Aorta (tissue), 5 donors: ENCODE measurements at regions not wholly inside any gene's neighbourhood (a gene's known extent, or its start where the extent isn't known, plus 50 kb on each side); places are given as distances from the start of the nearest gene placed in this dataset.
"Not testable (repeated sequence)": the region's sequence is repeated elsewhere in the genome, so short reads cannot be mapped to it uniquely, and the experiment has no call there.

Experiments used
- ATAC-seq: fragments of 200-7000 bp; cut with Tn5 transposase; one replicate; pipeline ENCODE4 v1.9.1; 2022; ENCODE audit warnings: moderate library complexity; ENCODE audit not compliant: low FRiP score
- DNase-seq, 2 donors: peaks; one replicate each; pipeline ENCODE4 v3.0.0-alpha.2; 2020
- H3K27ac ChIP-seq, 2 donors: one replicate each; pipeline ENCODE4 v1.5.1; 2013; ENCODE audit warnings: low read length in 2 of 2, mild to moderate bottlenecking in 2 of 2, moderate library complexity in 2 of 2, control low read depth in 1 of 2, inconsistent platforms in 1 of 2, low read depth in 1 of 2
- H3K27me3 ChIP-seq, 2 donors: one replicate each; pipeline ENCODE4 v1.6.1; 2013; ENCODE audit warnings: control low read depth in 1 of 2, low read length in 1 of 2, mild to moderate bottlenecking in 1 of 2, moderate library complexity in 1 of 2; ENCODE audit not compliant: insufficient read depth in 2 of 2, control insufficient read depth in 1 of 2
- H3K36me3 ChIP-seq, 2 donors: one replicate each; pipeline ENCODE4 v1.6.1; 2013; ENCODE audit warnings: control low read depth in 1 of 2, low read length in 1 of 2, mild to moderate bottlenecking in 1 of 2; ENCODE audit not compliant: insufficient read depth in 2 of 2, control insufficient read depth in 1 of 2
- H3K4me1 ChIP-seq, 2 donors: one replicate each; pipeline ENCODE4 v1.6.1; 2013; ENCODE audit warnings: low read length in 2 of 2, control low read depth in 1 of 2, mild to moderate bottlenecking in 1 of 2, moderate library complexity in 1 of 2; ENCODE audit not compliant: insufficient read depth in 2 of 2, control insufficient read depth in 1 of 2
- H3K4me3 ChIP-seq, 2 donors: one replicate each; pipeline ENCODE4 v1.5.1; 2013; ENCODE audit warnings: low read length in 2 of 2, control low read depth in 1 of 2, mild to moderate bottlenecking in 1 of 2
- H3K9me3 ChIP-seq: one replicate; pipeline ENCODE4 v1.6.1; 2013; ENCODE audit warnings: mild to moderate bottlenecking, low read length; ENCODE audit not compliant: control insufficient read depth
- WGBS, 2 donors: extraction: QIAGEN DNeasy Blood & Tissue Kit; methylation state at CpG; one replicate each; pipeline ENCODE4 v1.1.7; 2013; 5-methylcytosine and 5-hydroxymethylcytosine counted together
- intact Hi-C, 2 donors: fragments of 100-400 bp; cut with DNase I; formaldehyde crosslinking; loops; one replicate each; pipeline versions ENCODE4 v1.14.2 to v1.15.0; 2022
- donor health status: healthy with polysubstance abuse.
- donor health status: Bipolar disorder and iron deficiency.
- donor health status: DM: no; HTN: no; CAD: no.
- donor health status: DM: no; HTN: no; CAD: no.
- donor health status: DM: yes; HTN: yes; CAD: no.

- 74 to 80% methylated on average over 5 of the region's 5 CpGs for WGBS, 2 donors
- ATAC-seq (no peak), DNase-seq (no peak)
- no peak overlapping the region for H3K4me3 ChIP-seq
- no peak overlapping the region for H3K27ac ChIP-seq
- no peaks in the 10 kb centered on the region for H3K4me1 ChIP-seq
- H3K27me3 ChIP-seq, result no peaks in the 10 kb centered on the region
- H3K9me3 ChIP-seq, result no peaks in the 10 kb centered on the region
- no peaks in the 10 kb centered on the region for H3K36me3 ChIP-seq
- intact Hi-C loops, result no loop called here
These were observed 818.0 kb upstream of the GOT2 start for GRCh38 chr16:59552164-59552563.

- Histone ChIP-seq H3K27ac (no peak overlapping the region), H3K4me1 (no peaks in the 10 kb centered on the region), H3K4me3 (no peak overlapping the region), H3K36me3 (no peaks in the 10 kb centered on the region), H3K27me3 (no peaks in the 10 kb centered on the region), H3K9me3 (no peaks in the 10 kb centered on the region)
- no peak for ATAC-seq
- intact Hi-C loops, result no loop called here
- 19 to 31% methylated on average over 1 of the region's 1 CpG for WGBS, 2 donors
- no peak for DNase-seq
These were observed 811.6 kb upstream of the GOT2 start for GRCh38 chr16:59545721-59546120.

- WGBS, 2 donors, result 64% methylated on average over 4 of the region's 4 CpGs
- H3K27me3 ChIP-seq, result no peaks in the 10 kb centered on the region
- intact Hi-C loops, result no loop called here
These were observed 809.5 kb upstream of the GOT2 start for GRCh38 chr16:59543641-59544040.

GRCh38 chr16:59540621-59541020, 806.5 kb upstream of the GOT2 start:
- DNase-seq, result no peak
- no peaks in the 10 kb centered on the region for H3K27me3 ChIP-seq
- ATAC-seq, result peak; percentile 33
- intact Hi-C loops, result no loop called here
- H3K27ac ChIP-seq, result no peak overlapping the region
- H3K9me3 ChIP-seq, result no peaks in the 10 kb centered on the region
- H3K36me3 ChIP-seq, result no peaks in the 10 kb centered on the region
- no peak overlapping the region for H3K4me3 ChIP-seq
- H3K4me1 ChIP-seq, result no peaks in the 10 kb centered on the region
- 80 to 82% methylated on average over 8 of the region's 8 CpGs for WGBS, 2 donors

More at GRCh38 chr16:59543641-59544040, 809.5 kb upstream of the GOT2 start:
- Histone ChIP-seq H3K4me3 (no peak overlapping the region), H3K36me3 (no peaks in the 10 kb centered on the region), H3K9me3 (no peaks in the 10 kb centered on the region), H3K4me1 (no peaks in the 10 kb centered on the region), H3K27ac (no peak overlapping the region)
- DNase-seq, result no peak
- ATAC-seq, result no peak

- Histone ChIP-seq H3K27me3 (peaks cover 0 to 2% of the 10 kb centered on the region in 2 donors), H3K4me1 (no peaks in the 10 kb centered on the region), H3K9me3 (no peaks in the 10 kb centered on the region), H3K36me3 (no peaks in the 10 kb centered on the region), H3K27ac (no peak overlapping the region), H3K4me3 (no peak overlapping the region)
- 68 to 74% methylated on average over 4 of the region's 4 CpGs for WGBS, 2 donors
- no peak for ATAC-seq
- DNase-seq, result no peak
- intact Hi-C loops, result no loop called here
These were observed 801.2 kb upstream of the GOT2 start for GRCh38 chr16:59535298-59535697.

- DNase-seq, result no peak
- 64 to 74% methylated on average over 14 of the region's 14 CpGs for WGBS, 2 donors
- intact Hi-C loops, result no loop called here
- Histone ChIP-seq H3K27me3 (no peaks in the 10 kb centered on the region), H3K9me3 (no peaks in the 10 kb centered on the region), H3K27ac (no peak overlapping the region), H3K36me3 (no peaks in the 10 kb centered on the region), H3K4me1 (no peaks in the 10 kb centered on the region), H3K4me3 (no peak overlapping the region)
- no peak for ATAC-seq
These were observed 793.3 kb upstream of the GOT2 start for GRCh38 chr16:59527206-59527997.

- H3K27me3 ChIP-seq, result no peaks in the 10 kb centered on the region
- H3K4me1 ChIP-seq, result no peaks in the 10 kb centered on the region
- no peak overlapping the region for H3K27ac ChIP-seq
- H3K9me3 ChIP-seq, result no peaks in the 10 kb centered on the region
- ATAC-seq (no peak), DNase-seq (no peak)
- 71 to 81% methylated on average over 3 of the region's 3 CpGs for WGBS, 2 donors
- H3K36me3 ChIP-seq, result no peaks in the 10 kb centered on the region
- intact Hi-C loops, result no loop called here
- no peak overlapping the region for H3K4me3 ChIP-seq
These were observed 788.7 kb upstream of the GOT2 start for GRCh38 chr16:59522826-59523225.

GRCh38 chr16:59518721-59519120, 784.6 kb upstream of the GOT2 start:
- H3K27ac ChIP-seq, DNase-seq, H3K36me3 ChIP-seq, intact Hi-C loops, H3K9me3 ChIP-seq, ATAC-seq, H3K27me3 ChIP-seq, H3K4me1 ChIP-seq, H3K4me3 ChIP-seq: not testable (repeated sequence)
- WGBS, 2 donors, result 9 to 12% methylated on average over 5 of the region's 5 CpGs

GRCh38 chr16:59514651-59515050, 780.5 kb upstream of the GOT2 start:
- Histone ChIP-seq H3K4me3 (no peak overlapping the region), H3K4me1 (no peaks in the 10 kb centered on the region), H3K9me3 (no peaks in the 10 kb centered on the region), H3K27ac (no peak overlapping the region), H3K27me3 (no peaks in the 10 kb centered on the region), H3K36me3 (no peaks in the 10 kb centered on the region)
- intact Hi-C loops, result no loop called here
- WGBS, 2 donors, result 70 to 78% methylated on average over 3 to 4 of the region's 4 CpGs
- no peak for DNase-seq
- ATAC-seq, result no peak
